Skeletal muscle satellite cell (primary cell): ENCODE measurements at regions not wholly inside any gene's neighbourhood (a gene's known extent, or its start where the extent isn't known, plus 50 kb on each side); places are given as distances from the start of the nearest gene placed in this dataset.
A peak's percentile ranks its signal among the peaks of the same experiment; 100 is the strongest.

Source experiments
- H3K27me3 ChIP-seq: 2 replicates; pipeline ENCODE4 v1.7.0; 2013; ENCODE audit warnings: low read length; ENCODE audit not compliant: control insufficient read depth, insufficient read depth
- H3K36me3 ChIP-seq: 2 replicates; pipeline ENCODE4 v1.7.0; 2013; ENCODE audit warnings: mild to moderate bottlenecking, control low read depth, low read length; ENCODE audit not compliant: insufficient read depth
- H3K4me1 ChIP-seq: 2 replicates; pipeline ENCODE4 v1.7.0; 2013; ENCODE audit warnings: low read length; ENCODE audit not compliant: control insufficient read depth, insufficient read depth
- H3K4me2 ChIP-seq: 2 replicates; pipeline ENCODE4 v1.7.0; 2013; ENCODE audit warnings: mild to moderate bottlenecking, low read length
- H3K4me3 ChIP-seq: 2 replicates; pipeline ENCODE4 v1.7.0; 2013; ENCODE audit warnings: low read length
- H3K9ac ChIP-seq: 2 replicates; pipeline ENCODE4 v1.7.0; 2013; ENCODE audit warnings: mild to moderate bottlenecking, low read depth, low read length, moderate library complexity
- H3K9me3 ChIP-seq: replicated peaks from 2 replicates; pipeline ENCODE4 v1.7.0; 2013; ENCODE audit warnings: mild to moderate bottlenecking, control low read depth, low read length

DNA sequence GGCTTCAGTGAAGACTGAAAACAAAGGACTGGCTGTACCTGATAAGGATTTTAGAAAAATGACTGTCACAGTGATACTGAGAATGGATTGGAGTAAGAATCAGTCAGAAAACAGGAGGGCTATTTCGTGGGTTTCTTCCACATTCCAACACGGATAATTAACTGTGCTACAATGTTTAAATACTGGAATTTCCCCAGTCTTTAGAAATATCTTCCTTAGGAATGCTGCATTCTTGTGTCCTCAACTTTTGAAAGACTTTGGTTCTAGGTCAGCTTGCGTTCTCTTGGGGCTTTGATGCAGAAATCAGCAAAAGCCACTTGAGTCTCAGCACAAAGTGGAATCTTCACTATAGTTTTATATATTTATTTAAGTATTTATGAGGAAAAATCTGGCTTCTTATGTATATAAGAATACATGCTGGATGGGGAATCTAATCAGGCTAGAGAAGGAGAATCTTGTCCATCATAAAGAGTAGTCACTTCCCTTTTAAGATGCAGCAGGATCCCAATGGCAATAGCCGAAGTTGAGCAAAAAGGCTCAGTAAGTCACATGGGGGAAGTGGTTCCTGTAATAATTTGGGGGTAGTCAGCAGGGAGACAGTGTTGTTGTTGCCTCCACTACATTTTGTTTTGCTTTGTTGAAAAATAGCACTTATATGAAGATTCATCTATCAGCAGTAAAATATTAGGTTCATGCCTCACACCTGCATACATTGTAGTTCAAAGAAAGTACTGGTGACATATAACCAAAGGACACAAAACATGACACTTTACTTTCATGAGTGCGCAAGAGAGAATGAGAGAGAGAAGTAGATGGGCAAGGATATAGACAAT is 86.0 kb downstream of the CH25H start:
- Histone ChIP-seq H3K4me1 (peaks cover 21% of the 10 kb centered on the region), H3K9me3 (no peaks in the 10 kb centered on the region), H3K9ac (no peak overlapping the region), H3K4me2 (no peak overlapping the region), H3K27me3 (no peaks in the 10 kb centered on the region), H3K4me3 (no peak overlapping the region), H3K36me3 (no peaks in the 10 kb centered on the region)

DNA sequence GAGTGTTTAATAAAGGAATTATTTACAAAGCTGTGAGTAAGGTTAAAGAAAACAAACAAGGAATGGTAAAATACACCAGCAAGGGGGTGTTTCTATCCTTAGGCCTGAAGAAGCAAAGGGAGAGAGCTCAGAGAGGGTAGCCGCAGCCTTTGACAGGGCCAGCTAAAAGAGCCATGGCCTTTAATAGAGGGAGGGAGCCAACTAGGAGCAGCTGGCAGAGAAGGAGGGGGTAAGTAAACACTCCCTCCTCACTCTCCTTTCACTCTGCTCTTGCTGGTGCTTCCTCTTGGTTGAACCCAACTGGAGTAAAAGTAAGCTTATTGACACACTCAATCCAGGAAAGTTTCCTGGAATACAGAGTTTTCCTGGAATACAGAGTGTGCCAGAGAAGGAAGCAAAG is 87.5 kb downstream of the CH25H start:
- Histone ChIP-seq H3K27me3 (no peaks in the 10 kb centered on the region), H3K4me3 (no peak overlapping the region), H3K4me2 (no peak overlapping the region), H3K4me1 (peaks cover 21% of the 10 kb centered on the region), H3K9me3 (no peaks in the 10 kb centered on the region), H3K36me3 (no peaks in the 10 kb centered on the region), H3K9ac (no peak overlapping the region)

DNA sequence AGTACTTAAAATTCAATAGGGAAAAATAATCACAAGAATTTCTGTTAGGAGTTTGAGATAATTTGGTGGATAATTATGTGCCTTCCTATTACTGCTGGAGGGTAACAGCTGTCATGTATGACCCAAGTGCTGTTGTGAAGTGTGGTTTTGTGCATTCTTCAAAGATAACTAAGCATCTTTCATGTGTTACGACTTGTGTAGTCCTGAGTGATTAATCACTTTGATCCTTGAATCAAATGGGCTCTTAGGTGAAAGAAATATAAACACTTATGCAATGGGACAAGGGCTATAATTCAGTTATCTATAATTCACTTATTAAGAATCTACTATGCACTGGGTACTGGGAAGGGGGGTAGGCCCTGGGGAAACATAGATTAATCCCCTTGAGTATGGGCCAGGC is 89.0 kb downstream of the CH25H start:
- no peak overlapping the region for H3K4me2 ChIP-seq
- H3K9me3 ChIP-seq: no peaks in the 10 kb centered on the region
- peaks cover 21% of the 10 kb centered on the region for H3K4me1 ChIP-seq
- no peak overlapping the region for H3K4me3 ChIP-seq
- no peaks in the 10 kb centered on the region for H3K36me3 ChIP-seq
- H3K27me3 ChIP-seq: no peaks in the 10 kb centered on the region
- no peak overlapping the region for H3K9ac ChIP-seq

DNA sequence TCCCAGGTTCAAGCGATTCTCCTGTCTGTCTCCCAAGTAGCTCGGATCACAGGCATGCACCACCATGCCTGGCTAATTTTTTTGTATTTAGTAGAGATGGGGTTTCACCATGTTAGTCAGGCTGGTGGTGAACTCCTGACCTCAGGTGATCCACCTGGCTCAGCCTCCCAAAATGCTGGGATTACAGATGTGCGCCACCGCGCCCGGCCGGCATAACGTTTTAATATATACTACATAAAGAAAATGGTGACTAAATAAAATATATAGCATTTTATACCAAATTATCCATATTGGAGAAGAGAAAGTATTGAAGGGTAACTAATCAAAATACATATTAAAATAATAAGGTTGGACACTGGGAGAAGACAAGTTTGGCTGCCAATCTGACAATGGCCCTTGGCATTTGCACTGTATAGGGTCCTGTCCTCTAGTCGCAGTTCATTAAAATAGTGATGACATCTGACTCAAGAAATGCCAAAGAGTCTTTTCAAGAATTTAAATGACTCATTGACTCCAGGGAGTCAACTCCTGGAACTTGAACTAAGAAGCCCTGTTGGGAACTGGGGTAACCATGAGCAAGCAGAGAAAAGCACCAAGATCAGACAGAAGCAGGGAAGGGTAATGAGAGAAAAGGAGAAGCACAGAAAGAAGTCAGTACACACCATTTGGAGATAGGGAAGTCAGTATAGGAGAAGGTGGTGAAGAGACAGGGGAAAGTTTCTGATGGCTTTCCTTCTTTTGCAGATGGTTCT is 91.1 kb downstream of the CH25H start:
- Histone ChIP-seq H3K9me3 (no peaks in the 10 kb centered on the region), H3K9ac (no peak overlapping the region), H3K36me3 (no peaks in the 10 kb centered on the region), H3K4me2 (no peak overlapping the region), H3K4me3 (no peak overlapping the region), H3K27me3 (no peaks in the 10 kb centered on the region), H3K4me1 (peaks cover 21% of the 10 kb centered on the region)

DNA sequence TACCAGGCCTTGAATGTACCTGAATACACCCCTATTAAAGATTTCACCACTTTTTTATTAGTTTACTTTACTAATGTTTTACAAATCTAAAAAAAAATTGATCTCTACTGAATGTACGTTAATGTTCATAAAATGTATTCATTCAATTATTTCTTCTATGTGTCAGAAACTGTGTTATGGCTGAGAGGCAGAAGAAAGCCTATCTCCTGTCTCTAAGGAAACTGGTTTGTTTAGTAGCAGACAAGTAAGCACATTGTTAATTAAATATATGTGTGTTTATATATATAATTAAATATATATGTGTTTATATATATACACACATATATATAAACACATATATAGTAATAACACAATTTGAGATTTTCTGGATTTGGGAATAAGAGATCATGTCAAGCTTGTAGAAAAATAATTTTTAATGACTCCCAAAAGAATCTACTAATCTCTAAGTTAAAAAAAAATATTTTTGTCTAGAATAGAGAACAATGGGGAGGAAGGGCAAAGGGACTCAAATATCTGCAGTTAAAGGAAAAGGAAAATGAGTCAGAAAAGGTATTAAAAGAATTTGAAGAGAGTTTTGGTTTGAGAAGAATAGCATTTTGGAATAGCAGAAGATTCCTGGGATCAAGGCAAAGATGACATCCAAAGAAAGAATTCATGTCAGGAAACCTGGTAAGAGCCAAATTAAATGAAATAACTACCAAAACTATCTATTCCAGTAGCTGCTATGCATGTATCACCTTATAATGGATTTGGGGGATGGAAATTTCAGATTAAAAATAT is 92.1 kb downstream of the CH25H start:
- Histone ChIP-seq H3K9ac (no peak overlapping the region), H3K4me3 (no peak overlapping the region), H3K36me3 (no peaks in the 10 kb centered on the region), H3K9me3 (no peaks in the 10 kb centered on the region), H3K27me3 (no peaks in the 10 kb centered on the region), H3K4me2 (no peak overlapping the region), H3K4me1 (peaks cover 21% of the 10 kb centered on the region)

DNA sequence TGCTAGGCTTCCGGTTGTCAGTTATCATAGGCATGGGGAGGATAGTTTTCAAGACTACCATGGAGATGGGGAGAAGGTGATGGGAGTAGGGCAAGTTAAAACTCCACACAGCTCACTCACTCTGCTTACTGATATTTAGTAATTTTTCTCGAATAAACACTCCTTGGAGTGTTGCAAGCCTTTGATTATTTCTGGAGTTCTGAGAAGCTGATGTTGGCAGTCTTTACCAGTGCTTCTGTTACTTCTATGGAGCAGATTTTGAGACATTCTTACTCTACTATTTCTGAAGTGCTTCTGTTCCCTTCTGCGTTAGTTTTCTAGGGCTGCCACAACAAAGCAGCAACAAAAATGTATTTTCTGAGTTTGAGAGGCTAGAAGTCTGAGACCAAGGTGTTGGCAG is 104.4 kb downstream of the CH25H start:
- Histone ChIP-seq H3K9me3 (no peaks in the 10 kb centered on the region), H3K9ac (no peak overlapping the region), H3K4me2 (no peak overlapping the region), H3K27me3 (no peaks in the 10 kb centered on the region), H3K36me3 (no peaks in the 10 kb centered on the region), H3K4me1 (no peaks in the 10 kb centered on the region), H3K4me3 (no peak overlapping the region)

DNA sequence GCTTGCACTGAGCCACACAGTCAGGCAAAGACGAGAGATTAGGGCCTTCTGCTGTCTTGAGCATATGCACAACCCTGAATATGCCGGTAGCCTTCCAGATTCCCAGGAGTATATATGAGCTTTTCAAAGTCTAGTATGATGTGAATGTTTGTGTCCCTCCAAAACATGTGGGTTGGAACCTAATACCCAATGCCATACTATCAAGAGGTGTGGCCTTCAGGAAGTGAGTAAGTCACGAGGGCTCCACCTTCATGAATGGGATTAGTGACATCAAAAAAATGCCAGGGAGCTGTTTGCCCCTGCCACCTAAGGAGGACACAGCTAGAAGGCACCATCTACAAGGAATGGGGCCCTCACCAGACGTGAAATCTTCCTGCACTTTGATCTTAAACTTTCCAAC is 105.2 kb downstream of the CH25H start:
- Histone ChIP-seq H3K4me3 (no peak overlapping the region), H3K36me3 (no peaks in the 10 kb centered on the region), H3K9me3 (no peaks in the 10 kb centered on the region), H3K27me3 (no peaks in the 10 kb centered on the region), H3K4me2 (no peak overlapping the region), H3K9ac (no peak overlapping the region), H3K4me1 (no peaks in the 10 kb centered on the region)

DNA sequence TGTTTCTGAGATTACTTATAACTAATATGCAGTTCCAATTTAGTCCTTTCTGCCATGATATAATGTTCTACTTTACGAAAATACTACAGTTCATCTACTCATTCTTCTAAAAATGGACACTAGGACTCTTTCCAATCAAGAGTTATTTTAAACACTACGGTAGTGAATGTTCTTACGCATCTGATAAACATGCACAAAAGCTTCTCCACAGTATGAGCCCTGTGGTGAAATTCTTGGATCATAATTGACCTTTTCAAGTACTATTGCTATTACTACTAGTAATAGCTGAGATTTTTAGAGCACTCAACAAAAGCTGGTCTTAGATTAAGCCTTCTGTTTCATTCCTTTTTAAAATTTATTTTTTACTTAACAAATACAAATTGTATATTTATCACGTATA is 106.4 kb downstream of the CH25H start:
- Histone ChIP-seq H3K4me1 (no peaks in the 10 kb centered on the region), H3K9me3 (no peaks in the 10 kb centered on the region), H3K4me3 (peak overlapping the region; percentile 23), H3K9ac (no peak overlapping the region), H3K27me3 (no peaks in the 10 kb centered on the region), H3K4me2 (peak overlapping the region; percentile 51), H3K36me3 (no peaks in the 10 kb centered on the region)

DNA sequence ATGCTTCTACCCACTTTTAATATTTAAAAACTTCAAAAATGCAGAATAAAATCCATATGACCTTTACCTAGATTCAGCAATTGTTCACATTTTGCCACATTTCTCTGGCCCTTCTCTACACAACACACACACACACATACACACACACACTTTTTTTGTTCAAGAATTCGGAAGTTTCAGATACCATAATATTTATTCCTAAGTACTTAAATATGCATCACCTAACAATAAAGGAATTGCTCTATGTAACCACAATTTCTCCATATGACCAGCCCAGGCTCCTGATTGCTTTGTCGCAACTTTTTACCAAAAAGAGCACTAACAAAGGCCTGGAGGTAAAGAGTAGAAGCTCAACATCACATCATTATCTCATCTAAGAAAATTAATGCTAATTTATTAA is 106.6 kb downstream of the FAS start:
- H3K4me3 ChIP-seq: no peak overlapping the region
- H3K27me3 ChIP-seq: no peaks in the 10 kb centered on the region
- H3K9ac ChIP-seq: no peak overlapping the region
- no peak overlapping the region for H3K4me2 ChIP-seq
- no peaks in the 10 kb centered on the region for H3K36me3 ChIP-seq
- no peaks in the 10 kb centered on the region for H3K9me3 ChIP-seq
- H3K4me1 ChIP-seq: no peaks in the 10 kb centered on the region

DNA sequence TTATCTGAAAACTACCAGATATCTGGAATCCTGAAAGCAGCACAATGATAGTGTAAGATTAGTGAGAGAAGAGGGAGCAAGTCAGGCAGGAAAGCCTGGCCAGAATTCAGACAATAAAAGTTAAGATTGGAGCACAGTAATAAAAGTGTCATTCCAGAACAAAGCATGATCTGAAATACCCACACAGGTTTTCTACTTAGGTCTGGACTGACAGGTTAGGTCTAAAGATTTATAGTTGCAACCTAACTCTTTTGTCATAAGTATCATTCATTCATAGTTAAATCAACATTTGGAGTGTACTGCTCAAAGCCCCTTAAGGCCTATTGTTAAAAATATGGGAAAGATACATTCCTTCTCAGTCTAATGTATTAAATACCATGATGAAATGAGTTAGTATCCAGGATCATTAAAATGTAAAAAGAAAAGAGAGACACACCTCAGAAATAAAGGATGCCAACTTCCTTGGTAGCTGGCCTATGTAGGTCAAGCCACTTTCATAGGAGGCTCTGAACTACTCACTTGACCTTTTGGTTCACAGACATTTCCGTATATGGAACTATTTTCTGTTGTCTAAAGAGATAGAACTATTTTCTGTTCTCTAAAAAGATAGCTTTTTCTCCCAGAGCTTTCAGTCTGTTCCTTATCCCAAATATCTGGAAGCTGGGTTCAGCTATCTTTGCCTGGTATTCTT is 105.2 kb downstream of the FAS start:
- Histone ChIP-seq H3K36me3 (no peaks in the 10 kb centered on the region), H3K4me2 (no peak overlapping the region), H3K27me3 (no peaks in the 10 kb centered on the region), H3K9me3 (no peaks in the 10 kb centered on the region), H3K9ac (no peak overlapping the region), H3K4me3 (no peak overlapping the region), H3K4me1 (peaks cover 2% of the 10 kb centered on the region)

DNA sequence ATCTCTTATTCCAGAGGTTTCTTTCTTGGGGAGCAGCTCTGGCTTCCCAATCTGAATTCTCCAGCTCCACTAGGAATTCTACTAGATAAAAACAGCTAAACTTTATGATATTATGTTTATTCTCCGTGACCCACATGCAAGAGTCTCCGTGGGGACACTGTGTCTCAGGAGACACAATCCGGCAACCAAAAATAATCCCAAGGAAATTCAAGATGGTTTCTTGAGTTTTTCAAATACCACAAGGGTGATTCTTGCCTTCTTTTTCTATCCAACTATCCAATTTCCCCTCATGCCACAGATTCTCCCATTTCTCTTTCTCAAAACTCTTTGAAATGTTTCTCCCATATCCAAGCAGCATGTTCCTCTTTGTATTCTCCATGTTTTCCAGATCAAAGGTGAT is 103.1 kb downstream of the FAS start:
- Histone ChIP-seq H3K36me3 (no peaks in the 10 kb centered on the region), H3K4me3 (no peak overlapping the region), H3K9ac (no peak overlapping the region), H3K9me3 (no peaks in the 10 kb centered on the region), H3K27me3 (no peaks in the 10 kb centered on the region), H3K4me1 (peaks cover 2% of the 10 kb centered on the region), H3K4me2 (no peak overlapping the region)
